Endodermal cell (in vitro differentiated cells): ENCODE measurements at regions not wholly inside any gene's neighbourhood (a gene's known extent, or its start where the extent isn't known, plus 50 kb on each side); places are given as distances from the start of the nearest gene placed in this dataset.

Experiments
- DNase-seq: peaks from one replicate; pipeline ENCODE4 v3.0.0-alpha.2; 2017
- H3K27ac ChIP-seq: 2 replicates; pipeline ENCODE4 v1.5.1; 2013; ENCODE audit warnings: mild to moderate bottlenecking, low read depth, low read length, moderate library complexity
- H3K27me3 ChIP-seq: 2 replicates; pipeline ENCODE4 v1.6.1; 2013; ENCODE audit warnings: mild to moderate bottlenecking, low read length, moderate library complexity; ENCODE audit not compliant: insufficient read depth, control insufficient read depth, poor library complexity, severe bottlenecking
- H3K36me3 ChIP-seq: 2 replicates; pipeline ENCODE4 v1.7.0; 2013; ENCODE audit warnings: mild to moderate bottlenecking, low read length, moderate library complexity; ENCODE audit not compliant: control insufficient read depth, insufficient read depth
- H3K4me1 ChIP-seq: one replicate; pipeline ENCODE4 v1.7.0; 2013; ENCODE audit warnings: low read length; ENCODE audit not compliant: control insufficient read depth, insufficient read depth
- H3K4me3 ChIP-seq: 2 replicates; pipeline ENCODE4 v1.5.1; 2013; ENCODE audit warnings: mild to moderate bottlenecking, low read length, moderate library complexity
- H3K9ac ChIP-seq: 2 replicates; pipeline ENCODE4 v1.6.1; 2013; ENCODE audit warnings: mild to moderate bottlenecking, low read length, moderate library complexity; ENCODE audit not compliant: poor library complexity, severe bottlenecking; ENCODE audit errors: extremely low read depth
- H3K9me3 ChIP-seq: 2 replicates; pipeline ENCODE4 v1.6.1; 2013; ENCODE audit warnings: mild to moderate bottlenecking, low read length, moderate library complexity; ENCODE audit not compliant: control insufficient read depth
- H3K27ac Mint-ChIP-seq: 2 replicates; pipeline ENCODE4 v1.8.0; 2020; ENCODE audit warnings: mixed read lengths
- H3K27me3 Mint-ChIP-seq: 2 replicates; pipeline ENCODE4 v1.8.0; 2021; ENCODE audit warnings: mild to moderate bottlenecking, mixed read lengths; ENCODE audit not compliant: insufficient read depth
- H3K36me3 Mint-ChIP-seq: 2 replicates; pipeline ENCODE4 v1.8.0; 2020; ENCODE audit warnings: low read depth, mixed read lengths
- H3K4me1 Mint-ChIP-seq: 2 replicates; pipeline ENCODE4 v1.8.0; 2020; ENCODE audit warnings: mixed read lengths
- H3K4me3 Mint-ChIP-seq: 2 replicates; pipeline ENCODE4 v1.8.0; 2020; ENCODE audit warnings: mild to moderate bottlenecking, moderate library complexity, mixed read lengths
- H3K9me3 Mint-ChIP-seq: 2 replicates; pipeline ENCODE4 v1.8.0; 2020; ENCODE audit warnings: mild to moderate bottlenecking, mixed read lengths
- CTCF ChIP-seq: fragments of 200-600 bp; sonication (generic); conservative IDR thresholded peaks from 2 replicates; pipeline ENCODE4 v1.5.0; 2021; ENCODE audit warnings: antibody characterized with exemption, mild to moderate bottlenecking
- WGBS, 2 experiments: methylation state at CpG; one replicate each; pipeline versions ENCODE4 v1.1.5 to v1.1.7; 2013; ENCODE audit warnings: missing lambda C conversion rate in 2 of 2, mixed read lengths in 1 of 2; ENCODE audit not compliant: insufficient coverage in 1 of 2, insufficient read length in 1 of 2; 5-methylcytosine and 5-hydroxymethylcytosine counted together

- no peak overlapping the region for H3K27ac Mint-ChIP-seq
- H3K27me3 Mint-ChIP-seq, result no peaks in the 10 kb centered on the region
- DNase-seq, result no peak
- no peak overlapping the region for H3K4me3 Mint-ChIP-seq
- Histone ChIP-seq H3K4me1 (no peaks in the 10 kb centered on the region), H3K4me3 (no peak overlapping the region), H3K27ac (no peak overlapping the region), H3K9me3 (no peaks in the 10 kb centered on the region), H3K9ac (no peak overlapping the region), H3K27me3 (no peaks in the 10 kb centered on the region), H3K36me3 (no peaks in the 10 kb centered on the region)
- H3K36me3 Mint-ChIP-seq, result no peaks in the 10 kb centered on the region
- no peaks in the 10 kb centered on the region for H3K9me3 Mint-ChIP-seq
- 87 to 100% methylated on average over 1 to 2 of the region's 2 CpGs for WGBS, 2 experiments
- TF ChIP-seq CTCF, result no peak
- H3K4me1 Mint-ChIP-seq, result no peaks in the 10 kb centered on the region
Observed at GRCh38 chr13:85473144-85473543, 326.1 kb downstream of the SLITRK6 start.

DNA sequence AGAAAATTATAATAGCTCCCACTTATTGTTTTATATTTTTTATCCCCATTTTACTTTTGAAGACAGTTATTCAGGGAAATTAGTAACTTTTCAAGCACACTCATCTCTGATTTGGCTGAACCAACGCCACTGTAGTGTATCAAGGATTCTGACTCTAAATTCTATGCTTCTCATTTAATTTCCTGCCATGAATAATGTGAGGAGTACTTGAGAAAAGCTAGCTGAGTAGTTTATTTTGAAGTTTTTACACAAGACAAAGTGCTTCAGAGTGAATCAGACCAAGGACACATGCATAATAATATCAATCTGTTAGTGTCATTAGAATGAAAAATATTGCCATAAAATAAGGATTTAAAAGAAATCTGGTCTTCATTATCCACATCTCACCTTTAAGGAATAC, 329.9 kb downstream of the SLITRK6 start:
- H3K36me3 ChIP-seq, result no peaks in the 10 kb centered on the region
- no peaks in the 10 kb centered on the region for H3K9me3 Mint-ChIP-seq
- H3K27ac ChIP-seq, result no peak overlapping the region
- H3K4me3 ChIP-seq, result no peak overlapping the region
- no peaks in the 10 kb centered on the region for H3K4me1 Mint-ChIP-seq
- H3K9me3 ChIP-seq, result no peaks in the 10 kb centered on the region
- H3K9ac ChIP-seq, result no peak overlapping the region
- H3K4me3 Mint-ChIP-seq, result no peak overlapping the region
- no peak for DNase-seq
- no peaks in the 10 kb centered on the region for H3K4me1 ChIP-seq
- no peak overlapping the region for H3K27ac Mint-ChIP-seq
- H3K27me3 Mint-ChIP-seq, result no peaks in the 10 kb centered on the region
- no peaks in the 10 kb centered on the region for H3K27me3 ChIP-seq
- no peaks in the 10 kb centered on the region for H3K36me3 Mint-ChIP-seq
- no peak for TF ChIP-seq CTCF
- WGBS, 2 experiments, result 79% methylated on average over 1 of the region's 1 CpG; no CpG with 5 or more reads in 1 of the 2 experiments

- no peak for DNase-seq
- Mint-ChIP-seq H3K36me3 (no peaks in the 10 kb centered on the region), H3K27me3 (no peaks in the 10 kb centered on the region), H3K4me3 (no peak overlapping the region), H3K9me3 (peaks cover 20% of the 10 kb centered on the region), H3K4me1 (no peaks in the 10 kb centered on the region), H3K27ac (no peak overlapping the region)
- Histone ChIP-seq H3K36me3 (no peaks in the 10 kb centered on the region), H3K4me1 (no peaks in the 10 kb centered on the region), H3K27ac (no peak overlapping the region), H3K4me3 (no peak overlapping the region), H3K27me3 (no peaks in the 10 kb centered on the region), H3K9ac (no peak overlapping the region), H3K9me3 (peaks cover 6% of the 10 kb centered on the region)
- TF ChIP-seq CTCF, result no peak
- WGBS, 2 experiments, result 97% methylated on average over 3 of the region's 3 CpGs; no CpG with 5 or more reads in 1 of the 2 experiments
Observed at GRCh38 chr13:85462792-85463425, 336.3 kb downstream of the SLITRK6 start.
